ENCODE measurements at regions not wholly inside any gene's neighbourhood (a gene's known extent, or its start where the extent isn't known, plus 50 kb on each side); places are given as distances from the start of the nearest gene placed in this dataset.
"Not testable (repeated sequence)": the region's sequence is repeated elsewhere in the genome, so short reads cannot be mapped to it uniquely, and the experiment has no call there.

DNA sequence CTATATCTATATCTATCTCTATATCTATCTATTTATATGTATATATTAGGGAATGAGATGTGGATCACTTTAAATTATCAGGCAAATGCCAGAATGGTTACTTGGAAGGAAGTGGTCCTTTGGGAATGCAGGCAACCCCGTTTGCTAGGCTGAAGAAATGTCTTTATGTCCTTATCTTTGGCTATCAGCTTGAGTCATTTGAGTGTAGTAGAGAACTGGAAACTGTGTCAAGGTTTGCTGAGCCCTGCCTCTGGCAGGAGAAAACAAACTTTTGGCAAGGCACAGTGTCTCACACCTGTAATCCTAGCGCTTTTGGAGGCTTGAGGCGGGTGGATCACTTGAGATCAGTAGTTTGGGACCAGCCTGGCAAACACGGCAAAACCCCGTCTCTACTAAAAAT is 167.3 kb downstream of the ACTRT1 start:
- no peak for DNase-seq (ENCODE audit: low read depth in 1 of 2, low spot score in 1 of 2)
- no peaks in the 10 kb centered on the region for H3K27me3 ChIP-seq
- no peak overlapping the region for H3K27ac ChIP-seq
- H3K9me3 ChIP-seq (ENCODE audit: low read depth), result no peaks in the 10 kb centered on the region
- H3K4me3 ChIP-seq, result no peak overlapping the region
- no peaks in the 10 kb centered on the region for H3K36me3 ChIP-seq
- no peak for TF ChIP-seq CTCF (IDR thresholded peaks at IDR 0.05; ENCODE audit: low read depth, low read length)
- H3K4me1 ChIP-seq (ENCODE audit: low read depth), result no peaks in the 10 kb centered on the region

GRCh38 chrX:127879585-127879984 is 172.6 kb downstream of the ACTRT1 start:
- H3K4me3 ChIP-seq, result no peak overlapping the region
- no peaks in the 10 kb centered on the region for H3K27me3 ChIP-seq
- no peak for TF ChIP-seq CTCF (IDR thresholded peaks at IDR 0.05; ENCODE audit: low read depth, low read length)
- H3K36me3 ChIP-seq, result no peaks in the 10 kb centered on the region
- H3K9me3 ChIP-seq (ENCODE audit: low read depth), result no peaks in the 10 kb centered on the region
- H3K4me1 ChIP-seq (ENCODE audit: low read depth), result no peaks in the 10 kb centered on the region
- DNase-seq (ENCODE audit: low read depth in 1 of 2, low spot score in 1 of 2), result no peak
- no peak overlapping the region for H3K27ac ChIP-seq

DNA sequence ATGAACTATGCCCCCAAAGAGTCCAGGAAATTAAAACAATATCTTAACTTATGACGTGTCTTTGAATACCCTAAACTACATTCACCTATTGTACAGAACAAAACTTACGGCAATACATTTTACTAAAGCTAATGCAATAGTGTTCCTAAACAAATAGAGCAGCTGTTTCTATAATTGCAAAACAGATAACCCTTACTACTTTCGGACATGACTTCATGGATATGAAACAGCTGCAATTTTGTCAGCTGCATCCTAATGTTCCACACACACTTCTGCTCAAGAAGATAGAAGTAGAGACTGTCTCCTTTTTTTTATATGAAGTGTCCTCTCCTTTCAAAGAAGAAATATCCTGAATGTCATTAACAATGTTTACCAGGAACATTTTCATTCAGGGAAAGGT is 174.9 kb downstream of the ACTRT1 start:
- Histone ChIP-seq H3K36me3 (no peaks in the 10 kb centered on the region), H3K9me3 (ENCODE audit: low read depth) (no peaks in the 10 kb centered on the region), H3K27ac (no peak overlapping the region), H3K27me3 (no peaks in the 10 kb centered on the region), H3K4me1 (ENCODE audit: low read depth) (no peaks in the 10 kb centered on the region), H3K4me3 (no peak overlapping the region)
- TF ChIP-seq CTCF (IDR thresholded peaks at IDR 0.05; ENCODE audit: low read depth, low read length), result no peak
- peak in 1 of 2 donors; percentile 0 for DNase-seq (ENCODE audit: low read depth in 1 of 2, low spot score in 1 of 2)

DNA sequence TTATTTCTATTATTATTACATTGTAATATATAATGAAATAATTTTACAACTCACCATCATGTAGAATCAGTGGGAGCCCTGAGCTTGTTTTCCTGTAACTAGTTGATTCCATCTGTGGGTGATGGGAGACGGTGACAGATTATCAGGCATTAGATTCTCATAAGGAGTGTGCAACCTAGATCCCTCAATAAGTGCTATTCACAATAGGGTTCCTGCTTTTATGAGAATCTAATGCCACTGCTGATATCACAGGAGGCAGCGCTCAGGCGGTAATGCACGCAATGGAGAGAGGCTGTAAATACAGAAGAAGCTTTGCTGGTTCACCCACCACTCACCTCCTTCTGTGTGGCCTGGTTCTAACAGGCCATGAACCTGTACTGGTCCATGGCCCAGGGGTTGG is 178.6 kb downstream of the ACTRT1 start:
- no peaks in the 10 kb centered on the region for H3K4me1 ChIP-seq (ENCODE audit: low read depth)
- TF ChIP-seq CTCF (IDR thresholded peaks at IDR 0.05; ENCODE audit: low read depth, low read length), result no peak
- H3K36me3 ChIP-seq, result no peaks in the 10 kb centered on the region
- H3K27me3 ChIP-seq, result no peaks in the 10 kb centered on the region
- H3K4me3 ChIP-seq, result no peak overlapping the region
- no peaks in the 10 kb centered on the region for H3K9me3 ChIP-seq (ENCODE audit: low read depth)
- H3K27ac ChIP-seq, result no peak overlapping the region
- DNase-seq (ENCODE audit: low read depth in 1 of 2, low spot score in 1 of 2), result no peak

GRCh38 chrX:127866857-127867256 is 185.3 kb downstream of the ACTRT1 start:
- H3K27ac ChIP-seq; H3K27me3 ChIP-seq; H3K9me3 ChIP-seq (ENCODE audit: low read depth); DNase-seq (ENCODE audit: low read depth in 1 of 2, low spot score in 1 of 2); H3K36me3 ChIP-seq; H3K4me1 ChIP-seq (ENCODE audit: low read depth); H3K4me3 ChIP-seq: not testable (repeated sequence)

DNA sequence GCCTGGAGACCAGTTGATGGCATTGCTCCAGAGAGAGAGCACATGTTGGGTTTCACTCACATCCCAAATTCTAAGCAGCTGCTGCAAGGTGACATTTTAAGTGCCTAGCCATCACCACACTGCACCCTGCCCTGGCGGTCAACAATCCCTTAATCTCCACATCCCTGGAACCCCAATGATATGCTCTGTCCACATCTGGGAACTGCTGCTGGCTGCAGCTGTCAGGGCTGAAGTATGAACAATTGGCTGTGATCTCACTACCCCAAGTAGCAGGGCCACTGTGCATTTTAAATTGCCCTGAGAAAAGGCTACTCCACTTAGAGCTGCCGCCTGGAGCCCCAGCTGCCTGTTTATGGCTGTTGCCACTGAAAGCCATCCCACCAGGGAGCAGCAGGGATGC is 190.6 kb downstream of the ACTRT1 start:
- Histone ChIP-seq H3K27me3 (no peaks in the 10 kb centered on the region), H3K4me3 (no peak overlapping the region), H3K9me3 (ENCODE audit: low read depth) (no peaks in the 10 kb centered on the region), H3K4me1 (ENCODE audit: low read depth) (no peaks in the 10 kb centered on the region), H3K36me3 (no peaks in the 10 kb centered on the region), H3K27ac (no peak overlapping the region)
- DNase-seq (ENCODE audit: low read depth in 1 of 2, low spot score in 1 of 2), result no peak
- no peak for TF ChIP-seq CTCF (IDR thresholded peaks at IDR 0.05; ENCODE audit: low read depth, low read length)
